Cardiac muscle cell (in vitro differentiated cells and primary cell): ENCODE measurements at regions not wholly inside any gene's neighbourhood (a gene's known extent, or its start where the extent isn't known, plus 50 kb on each side); places are given as distances from the start of the nearest gene placed in this dataset.
A peak's percentile ranks its signal among the peaks of the same experiment; 100 is the strongest.

Experiments
- DNase-seq, 2 donors: peaks; one replicate each; pipeline versions ENCODE4 v3.0.0 to v3.0.0-alpha.2; 2010 to 2017; ENCODE audit warnings: low read depth in 1 of 2, low spot score in 1 of 2
- H3K27ac ChIP-seq: fragments of 200-600 bp; sonication (generic); 2 replicates; pipeline ENCODE4 v1.5.1; 2016
- H3K27me3 ChIP-seq: fragments of 200-600 bp; sonication (generic); 2 replicates; pipeline ENCODE4 v1.6.0; 2016; ENCODE audit warnings: control low read depth
- H3K36me3 ChIP-seq: fragments of 200-600 bp; sonication (generic); 2 replicates; pipeline ENCODE4 v1.5.1; 2016; ENCODE audit warnings: control low read depth
- H3K4me1 ChIP-seq: fragments of 200-600 bp; sonication (generic); 2 replicates; pipeline ENCODE4 v1.8.1; 2017; ENCODE audit warnings: low read depth, mild to moderate bottlenecking, mixed run types
- H3K4me3 ChIP-seq: fragments of 200-600 bp; sonication (generic); 2 replicates; pipeline ENCODE4 v1.5.1; 2016; ENCODE audit warnings: mild to moderate bottlenecking
- H3K9me3 ChIP-seq: fragments of 200-600 bp; sonication (generic); 2 replicates; pipeline ENCODE4 v1.5.1; 2017; ENCODE audit warnings: low read depth, mild to moderate bottlenecking, control low read depth
- TF ChIP-seq, protein P1 (sequence below): IDR thresholded peaks from 2 replicates; pipeline ENCODE4 v1.5.1; 2012; ENCODE audit warnings: low read depth, mild to moderate bottlenecking, low read length

DNA sequence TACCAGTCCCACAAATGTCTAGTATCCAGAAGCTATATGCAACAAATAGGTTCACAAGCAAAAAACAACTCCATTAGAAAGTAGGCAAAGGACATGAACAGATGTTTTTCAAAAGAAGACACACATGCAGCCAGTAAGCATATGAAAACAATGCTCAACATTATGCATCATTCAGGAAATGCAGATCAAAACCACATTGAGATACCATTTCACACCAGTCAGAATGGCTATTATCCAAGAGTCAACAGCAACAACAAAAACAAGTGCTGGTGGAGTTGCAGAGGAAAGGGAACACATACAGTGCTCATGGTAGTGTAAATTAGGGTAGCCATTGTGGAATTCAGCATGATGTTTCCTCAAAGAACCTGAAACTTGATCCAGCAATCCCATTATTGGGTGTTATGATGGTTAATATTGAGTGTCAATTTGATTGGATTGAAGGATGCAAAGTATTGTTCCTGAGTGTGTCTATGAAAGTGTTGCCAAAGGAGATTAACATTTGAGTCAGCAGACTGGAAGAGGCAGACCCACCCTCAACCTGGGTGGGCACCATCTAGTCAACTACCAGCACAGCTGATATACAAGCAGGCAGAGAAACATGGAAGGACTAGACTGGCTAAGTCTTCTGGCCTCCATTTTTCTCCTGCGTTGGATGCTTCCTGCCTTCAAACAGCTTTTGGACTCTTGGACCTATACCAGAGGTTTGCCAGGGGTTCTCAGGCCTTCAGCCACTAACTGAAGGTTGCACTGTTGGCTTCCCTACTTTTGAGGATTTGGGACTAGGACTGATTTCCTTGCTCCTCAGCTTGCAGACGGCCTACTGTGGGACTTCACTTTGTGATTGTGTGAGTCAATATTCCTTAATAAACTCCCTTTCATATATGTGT, 218.4 kb upstream of the SEMA3D start:
- H3K27me3 ChIP-seq: no peaks in the 10 kb centered on the region
- peak in 1 of 2 donors; percentile 3 for DNase-seq
- H3K9me3 ChIP-seq: no peaks in the 10 kb centered on the region
- no peak overlapping the region for H3K4me3 ChIP-seq
- H3K36me3 ChIP-seq: no peaks in the 10 kb centered on the region
- H3K4me1 ChIP-seq: no peaks in the 10 kb centered on the region
- TF ChIP-seq, protein P1, sequence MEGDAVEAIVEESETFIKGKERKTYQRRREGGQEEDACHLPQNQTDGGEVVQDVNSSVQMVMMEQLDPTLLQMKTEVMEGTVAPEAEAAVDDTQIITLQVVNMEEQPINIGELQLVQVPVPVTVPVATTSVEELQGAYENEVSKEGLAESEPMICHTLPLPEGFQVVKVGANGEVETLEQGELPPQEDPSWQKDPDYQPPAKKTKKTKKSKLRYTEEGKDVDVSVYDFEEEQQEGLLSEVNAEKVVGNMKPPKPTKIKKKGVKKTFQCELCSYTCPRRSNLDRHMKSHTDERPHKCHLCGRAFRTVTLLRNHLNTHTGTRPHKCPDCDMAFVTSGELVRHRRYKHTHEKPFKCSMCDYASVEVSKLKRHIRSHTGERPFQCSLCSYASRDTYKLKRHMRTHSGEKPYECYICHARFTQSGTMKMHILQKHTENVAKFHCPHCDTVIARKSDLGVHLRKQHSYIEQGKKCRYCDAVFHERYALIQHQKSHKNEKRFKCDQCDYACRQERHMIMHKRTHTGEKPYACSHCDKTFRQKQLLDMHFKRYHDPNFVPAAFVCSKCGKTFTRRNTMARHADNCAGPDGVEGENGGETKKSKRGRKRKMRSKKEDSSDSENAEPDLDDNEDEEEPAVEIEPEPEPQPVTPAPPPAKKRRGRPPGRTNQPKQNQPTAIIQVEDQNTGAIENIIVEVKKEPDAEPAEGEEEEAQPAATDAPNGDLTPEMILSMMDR: no peak
- no peak overlapping the region for H3K27ac ChIP-seq

DNA sequence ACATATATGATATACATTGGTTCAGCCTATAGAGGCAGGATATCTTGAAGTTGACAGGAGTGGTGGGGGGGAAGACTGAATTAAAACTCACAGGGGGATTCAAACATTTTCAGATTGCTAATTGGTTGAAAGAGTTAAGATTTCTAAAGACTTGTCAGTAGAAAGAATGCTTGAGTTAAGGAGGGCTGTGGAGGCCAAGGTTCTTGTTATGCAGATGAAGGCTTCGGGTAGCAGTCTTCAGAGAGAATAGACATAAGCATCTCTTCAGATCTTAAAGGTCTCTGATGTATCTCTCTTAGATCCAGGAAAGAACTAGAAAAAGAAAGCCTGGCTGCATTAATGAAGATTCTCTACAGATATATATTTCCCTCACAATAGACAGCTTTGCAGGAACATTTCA, 209.8 kb upstream of the SEMA3D start:
- H3K9me3 ChIP-seq: no peaks in the 10 kb centered on the region

GRCh38 chr7:85392789-85393188, 205.9 kb upstream of the SEMA3D start:
- no peak overlapping the region for H3K4me3 ChIP-seq
- H3K27me3 ChIP-seq: no peaks in the 10 kb centered on the region
- no peaks in the 10 kb centered on the region for H3K4me1 ChIP-seq
- H3K27ac ChIP-seq: no peak overlapping the region
- TF ChIP-seq, protein P1: no peak
- DNase-seq: no peak
- no peaks in the 10 kb centered on the region for H3K9me3 ChIP-seq
- no peaks in the 10 kb centered on the region for H3K36me3 ChIP-seq

More for the DNA sequence above, 209.8 kb upstream of the SEMA3D start:
- H3K27me3 ChIP-seq: no peaks in the 10 kb centered on the region
- TF ChIP-seq, protein P1: no peak
- H3K4me3 ChIP-seq: no peak overlapping the region
- H3K27ac ChIP-seq: no peak overlapping the region
- H3K36me3 ChIP-seq: no peaks in the 10 kb centered on the region
- H3K4me1 ChIP-seq: no peaks in the 10 kb centered on the region
- no peak for DNase-seq

DNA sequence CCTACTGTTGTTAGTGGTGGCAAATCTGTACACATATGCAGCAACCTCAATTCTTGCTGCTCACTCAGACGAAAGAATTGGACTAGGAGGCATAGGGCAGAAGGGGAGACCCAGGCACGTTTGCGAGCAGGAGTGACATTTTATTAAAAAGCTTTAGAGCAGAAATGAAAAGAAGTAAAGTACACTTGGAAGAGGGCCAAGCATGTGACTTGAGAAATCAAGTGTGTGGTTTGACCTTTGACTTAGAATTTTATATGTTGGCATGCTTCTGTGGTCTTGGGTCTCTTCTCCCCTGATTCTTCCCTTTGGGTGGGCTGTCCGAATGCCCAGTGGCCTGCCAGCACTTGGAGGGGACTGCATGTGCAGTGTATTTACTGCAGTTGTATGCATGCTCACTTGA, 205.5 kb upstream of the SEMA3D start:
- Histone ChIP-seq H3K36me3 (no peaks in the 10 kb centered on the region), H3K4me1 (no peaks in the 10 kb centered on the region), H3K9me3 (no peaks in the 10 kb centered on the region), H3K4me3 (no peak overlapping the region), H3K27ac (no peak overlapping the region), H3K27me3 (no peaks in the 10 kb centered on the region)
- peak in 1 of 2 donors; percentile 4 for DNase-seq
- TF ChIP-seq, protein P1: no peak

DNA sequence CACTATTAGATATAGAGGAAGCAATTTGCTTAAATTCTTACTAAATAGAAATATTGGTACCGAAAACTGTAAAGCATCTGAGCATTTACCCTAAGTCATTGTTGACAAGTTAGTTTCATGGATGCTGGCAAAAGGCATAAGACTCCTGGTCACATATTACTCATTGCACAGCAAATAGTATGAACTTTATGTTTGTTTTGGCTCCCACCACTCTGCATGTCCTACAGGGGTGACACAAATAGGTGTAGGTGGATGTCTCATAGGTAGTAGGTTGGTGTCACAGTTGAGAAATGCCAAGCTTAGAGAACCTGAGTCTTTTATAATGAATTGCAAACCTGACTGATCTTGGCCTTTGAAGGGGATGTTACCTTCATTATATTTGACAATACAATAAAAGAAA, 199.6 kb upstream of the SEMA3D start:
- Histone ChIP-seq H3K36me3 (no peaks in the 10 kb centered on the region), H3K4me1 (no peaks in the 10 kb centered on the region), H3K9me3 (no peaks in the 10 kb centered on the region), H3K27ac (no peak overlapping the region), H3K4me3 (no peak overlapping the region), H3K27me3 (no peaks in the 10 kb centered on the region)
- TF ChIP-seq, protein P1: no peak
- no peak for DNase-seq
